HG03139 (cell line): ENCODE measurements at regions not wholly inside any gene's neighbourhood (a gene's known extent, or its start where the extent isn't known, plus 50 kb on each side); places are given as distances from the start of the nearest gene placed in this dataset.

Experiments
- ATAC-seq: cut with Tn5 transposase; IDR thresholded peaks from one replicate; pipeline ENCODE4 v1.9.1; 2021; ENCODE audit not compliant: unreplicated experiment

DNA sequence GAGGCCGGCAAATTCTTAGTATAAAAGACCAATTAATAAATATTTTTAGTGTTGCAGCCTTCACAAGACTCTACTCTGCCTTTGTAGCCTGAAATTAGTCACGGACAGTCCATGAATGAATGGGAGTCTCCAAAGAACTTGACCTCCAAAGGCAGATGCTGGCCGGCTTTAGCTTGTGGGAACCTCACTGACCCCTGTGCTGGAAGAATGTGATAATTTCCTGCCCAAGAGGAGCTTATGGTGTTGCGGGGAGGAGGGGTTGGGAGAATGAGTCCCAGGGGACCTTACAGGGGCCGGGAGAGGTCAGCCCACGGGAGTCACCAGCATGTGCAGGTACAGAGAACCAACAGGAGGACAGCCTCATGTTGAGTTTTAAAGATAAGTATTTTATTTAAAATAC lies 143.1 kb downstream of the IRX2 start:
- ATAC-seq = no peak

DNA sequence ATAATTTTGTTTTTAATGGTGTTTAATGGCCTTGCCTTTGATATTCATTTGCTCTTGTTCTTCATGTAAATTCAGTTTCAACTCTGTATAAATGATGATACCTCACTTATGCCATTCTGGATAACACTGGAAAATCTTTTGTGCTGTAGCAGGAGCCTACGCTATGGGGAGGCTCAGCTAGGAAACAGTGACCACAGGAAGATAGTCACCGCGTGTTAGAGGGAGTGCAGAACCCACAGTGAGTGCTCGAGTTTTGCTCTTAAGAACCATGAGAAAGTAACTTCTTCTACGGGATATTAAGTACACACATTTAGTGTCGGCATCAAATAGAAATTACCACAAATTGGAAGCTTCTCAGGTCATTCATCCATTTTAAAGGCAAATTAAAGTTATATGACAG lies 143.9 kb downstream of the IRX2 start:
- ATAC-seq = no peak

DNA sequence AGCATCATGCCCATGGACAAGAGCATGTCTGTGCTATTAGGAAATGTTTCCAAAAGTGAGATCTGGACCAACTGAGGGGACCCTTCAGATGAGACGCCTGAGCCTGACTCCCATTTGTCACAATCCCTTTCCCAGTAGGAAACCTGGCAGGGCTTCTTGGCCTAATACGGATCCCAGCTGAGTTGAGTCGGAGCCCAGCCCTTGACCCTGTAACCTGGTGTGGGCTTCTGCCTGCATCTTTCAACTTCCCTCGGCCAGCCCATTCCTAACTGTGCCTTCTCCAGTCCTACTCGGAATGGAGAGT lies 148.3 kb downstream of the IRX2 start:
- ATAC-seq = no peak

DNA sequence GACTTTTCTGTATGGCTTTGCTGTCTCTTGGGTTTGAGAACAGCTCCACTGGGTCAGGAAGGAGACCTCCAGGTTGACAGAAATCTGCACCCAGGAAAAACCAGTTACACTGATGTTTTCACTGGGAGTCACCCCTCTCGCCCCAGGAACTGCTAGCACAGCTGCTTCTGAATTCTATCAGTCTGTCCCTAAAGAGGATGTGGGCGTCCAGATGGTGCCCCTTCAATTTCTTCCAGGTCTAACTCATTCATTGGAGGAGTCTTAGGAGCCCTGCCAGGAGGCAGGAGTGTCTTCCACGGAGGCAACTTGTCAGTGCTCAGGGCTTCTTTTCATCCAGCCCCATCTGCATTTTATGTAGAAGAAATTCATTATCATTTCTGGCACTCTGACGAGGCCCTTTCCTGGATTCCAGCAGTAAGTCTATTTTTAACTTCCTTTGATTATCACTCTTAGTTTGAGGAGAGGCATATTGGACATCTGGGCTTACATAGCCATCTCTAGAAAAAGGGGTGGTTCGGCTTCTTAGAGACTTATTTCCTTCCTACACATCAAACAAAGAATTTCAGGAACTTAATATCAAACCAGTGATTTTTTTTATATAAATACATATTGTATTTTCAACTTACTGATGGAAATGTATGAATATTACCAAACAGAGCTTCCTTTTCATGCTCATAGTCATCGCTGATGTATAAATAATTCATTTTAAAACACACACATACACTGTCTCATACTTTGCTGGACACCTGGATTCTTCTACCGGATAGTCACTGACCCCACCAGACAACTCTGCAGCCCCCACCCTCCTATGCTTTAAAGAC lies 148.8 kb downstream of the IRX2 start:
- ATAC-seq = no peak

DNA sequence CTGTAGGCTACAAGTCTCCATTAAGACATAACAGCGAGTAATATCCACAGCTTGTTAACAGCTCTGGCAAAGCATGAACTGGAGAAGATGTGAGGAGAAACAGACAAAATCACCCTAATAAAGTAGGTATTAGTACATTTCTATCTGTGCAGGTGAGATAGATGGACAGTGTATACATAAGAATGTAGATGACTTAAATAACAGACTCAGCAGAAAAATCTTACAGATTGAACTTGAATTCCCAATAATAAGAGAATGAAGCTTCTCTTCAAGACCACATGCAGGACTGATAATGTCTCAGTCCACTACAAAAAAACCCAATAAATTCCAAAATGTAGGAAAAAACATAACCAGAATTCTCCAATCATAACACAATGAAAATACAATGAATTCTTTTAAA lies 153.0 kb downstream of the IRX2 start:
- no peak for ATAC-seq

DNA sequence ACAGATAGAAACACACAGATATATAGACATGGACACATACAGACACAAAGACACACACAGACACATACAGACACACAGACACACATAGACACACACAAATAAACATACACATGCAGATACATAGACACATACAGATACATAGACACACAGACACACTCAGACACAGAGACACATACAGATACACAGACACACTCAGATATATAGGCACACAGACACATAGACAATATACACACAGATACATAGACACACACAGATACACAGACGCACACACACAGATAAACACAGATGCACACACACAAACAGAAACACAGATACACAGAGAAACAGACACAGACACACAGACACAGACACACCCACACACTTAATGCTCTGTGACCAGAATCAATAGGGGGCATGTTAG lies 156.8 kb downstream of the IRX2 start:
- no peak for ATAC-seq

DNA sequence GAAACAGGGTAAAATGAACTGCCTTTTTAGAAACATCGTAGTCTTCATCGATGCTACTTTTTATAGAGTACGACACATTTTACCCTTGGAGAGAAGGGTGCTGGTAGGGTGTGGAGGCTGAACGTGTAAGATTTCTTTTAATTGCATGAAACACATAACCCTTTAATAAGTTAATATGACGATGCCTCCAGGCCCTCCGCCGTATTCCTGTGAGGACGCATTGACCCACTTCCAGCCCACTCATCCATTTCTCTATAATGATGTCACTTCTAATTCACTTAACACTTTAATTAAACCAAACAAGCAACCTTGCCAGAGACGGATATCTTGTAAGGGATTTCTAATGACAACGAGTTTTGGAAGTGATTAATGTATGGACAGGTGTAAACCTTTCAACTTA lies 158.7 kb downstream of the IRX2 start:
- ATAC-seq = no peak

DNA sequence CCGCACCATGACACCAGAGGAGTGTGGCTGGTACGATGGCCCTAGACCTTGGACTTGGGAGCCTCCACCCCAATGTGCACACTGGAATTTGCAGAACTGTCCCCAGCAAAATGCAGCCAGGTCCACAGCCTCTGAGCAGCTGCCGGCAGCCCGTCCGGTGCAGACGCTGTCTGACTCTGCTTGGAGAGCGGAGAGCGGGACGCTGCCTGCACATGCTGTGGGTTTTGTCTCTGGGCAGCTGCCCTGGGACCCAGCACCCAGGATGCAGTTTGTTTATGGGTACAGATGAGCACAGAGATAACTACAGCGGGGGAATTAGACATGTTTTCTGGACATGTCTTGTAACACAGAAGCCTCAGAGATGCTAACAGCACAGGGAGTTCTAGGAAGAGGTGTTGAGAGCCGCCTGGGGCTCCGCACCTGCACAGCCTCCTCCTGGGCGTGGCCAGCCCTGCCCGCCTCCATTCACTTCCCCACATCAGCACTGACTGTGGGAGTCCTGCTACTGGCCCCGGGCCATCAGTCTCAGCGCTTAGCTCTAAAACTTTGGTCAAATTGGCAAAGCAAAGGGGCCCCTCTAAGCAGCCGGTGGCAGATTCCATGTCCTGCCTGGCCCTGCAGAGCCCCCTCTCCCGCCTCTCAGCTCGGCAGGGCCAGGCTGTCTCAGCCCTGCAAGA lies 159.6 kb downstream of the IRX2 start:
- ATAC-seq = no peak

DNA sequence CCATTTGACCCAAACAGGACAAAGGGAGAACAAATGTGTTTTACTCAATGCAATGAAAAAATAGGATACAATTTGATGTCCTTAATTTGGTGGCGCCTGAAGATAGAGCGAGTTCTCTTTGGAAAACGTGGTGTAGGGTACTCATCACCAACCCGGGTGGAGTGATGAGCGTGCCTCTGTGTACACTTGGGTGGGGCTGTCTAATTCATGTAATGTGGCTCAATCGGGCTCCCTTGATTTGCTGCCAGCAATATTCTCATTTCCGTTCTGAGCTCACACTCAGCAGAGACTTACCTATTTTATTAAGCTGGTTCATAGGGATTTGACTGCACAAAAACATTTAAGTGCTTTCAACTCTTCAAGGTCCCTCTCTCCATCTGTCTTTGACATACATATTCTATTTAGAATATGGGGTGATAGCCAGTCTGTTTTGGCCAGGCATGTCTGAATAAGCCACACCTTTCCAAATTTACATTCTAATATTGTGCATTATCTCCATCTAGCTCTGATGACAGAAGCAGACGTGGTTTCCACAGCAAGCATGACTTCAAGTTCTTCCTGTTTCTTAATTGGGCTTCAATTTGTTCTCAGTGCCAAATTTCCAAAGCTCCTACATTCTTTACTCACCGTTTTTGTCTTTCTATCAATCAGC lies 162.5 kb downstream of the IRX2 start:
- ATAC-seq = no peak

DNA sequence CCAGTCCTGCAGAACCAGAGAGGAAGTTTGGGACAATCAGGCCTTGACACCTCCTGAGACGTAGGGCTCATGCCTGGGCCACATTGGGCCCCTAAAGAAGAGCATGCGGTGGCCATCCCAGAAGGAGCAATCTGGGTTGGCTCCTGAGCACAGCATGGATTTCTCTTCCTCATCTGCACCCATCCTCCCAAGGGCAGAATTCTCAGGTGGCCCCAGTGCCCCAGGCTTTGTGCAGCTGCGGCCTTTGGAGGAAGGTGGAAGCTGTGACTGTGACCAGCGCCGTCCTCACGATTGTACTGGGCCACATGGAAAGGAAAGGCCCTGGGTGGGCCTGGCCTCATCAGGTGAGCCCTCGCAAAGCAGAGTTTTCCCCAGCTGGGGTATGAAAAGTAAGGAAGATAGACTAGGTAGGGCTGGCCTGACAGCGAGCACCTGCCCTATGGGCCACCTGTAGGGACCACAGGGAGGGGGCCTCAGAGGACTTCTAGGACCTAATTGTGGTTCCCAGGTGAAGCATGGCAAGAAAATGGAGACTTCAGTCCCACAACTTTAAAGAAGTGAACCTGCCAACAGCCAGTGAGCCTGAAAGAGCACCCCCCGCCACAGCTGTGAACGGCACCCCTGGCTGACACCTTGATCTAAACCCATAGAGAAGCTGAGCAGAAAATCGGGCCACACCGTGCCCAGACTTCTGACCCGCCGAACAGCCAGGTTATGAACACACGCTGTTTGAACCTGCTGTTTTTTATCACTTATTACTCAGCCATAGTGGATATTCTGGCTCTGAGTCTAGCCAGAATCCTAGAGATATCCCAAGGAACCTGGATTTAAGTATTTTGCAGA lies 164.1 kb downstream of the IRX2 start:
- no peak for ATAC-seq

DNA sequence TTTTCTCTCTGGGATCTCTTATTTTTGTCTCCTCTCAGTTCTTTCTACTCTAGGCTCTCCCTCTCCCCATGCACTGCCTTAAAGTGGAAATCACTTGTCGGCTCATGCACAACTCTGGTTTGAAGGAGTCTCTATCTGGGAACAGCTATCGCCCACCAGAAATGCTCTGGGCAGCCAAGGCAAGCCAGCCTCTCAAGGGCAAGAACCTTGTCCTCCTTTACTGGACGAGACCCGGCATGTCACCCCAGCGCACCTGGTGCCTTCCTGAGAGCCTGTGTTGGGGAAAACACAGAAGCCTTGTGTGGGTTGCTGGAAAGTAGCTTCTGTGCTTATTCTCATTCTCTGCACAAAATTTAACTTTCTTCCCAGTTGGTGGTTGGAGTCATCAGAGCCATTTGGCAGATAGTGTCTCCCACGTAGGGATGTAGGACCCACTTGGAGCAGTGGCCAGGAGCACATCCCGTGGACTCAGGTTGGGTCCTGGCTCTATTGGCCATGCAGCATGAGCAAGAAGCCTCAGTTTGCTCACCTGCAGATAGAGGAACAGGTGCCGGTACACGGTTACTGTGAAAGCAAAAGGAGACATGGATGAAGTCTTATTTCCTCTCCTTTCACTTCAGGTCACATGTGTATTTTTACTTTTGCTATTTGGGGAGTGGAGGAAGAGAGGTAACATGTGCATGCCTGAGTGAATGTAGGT lies 165.3 kb downstream of the IRX2 start:
- no peak for ATAC-seq

DNA sequence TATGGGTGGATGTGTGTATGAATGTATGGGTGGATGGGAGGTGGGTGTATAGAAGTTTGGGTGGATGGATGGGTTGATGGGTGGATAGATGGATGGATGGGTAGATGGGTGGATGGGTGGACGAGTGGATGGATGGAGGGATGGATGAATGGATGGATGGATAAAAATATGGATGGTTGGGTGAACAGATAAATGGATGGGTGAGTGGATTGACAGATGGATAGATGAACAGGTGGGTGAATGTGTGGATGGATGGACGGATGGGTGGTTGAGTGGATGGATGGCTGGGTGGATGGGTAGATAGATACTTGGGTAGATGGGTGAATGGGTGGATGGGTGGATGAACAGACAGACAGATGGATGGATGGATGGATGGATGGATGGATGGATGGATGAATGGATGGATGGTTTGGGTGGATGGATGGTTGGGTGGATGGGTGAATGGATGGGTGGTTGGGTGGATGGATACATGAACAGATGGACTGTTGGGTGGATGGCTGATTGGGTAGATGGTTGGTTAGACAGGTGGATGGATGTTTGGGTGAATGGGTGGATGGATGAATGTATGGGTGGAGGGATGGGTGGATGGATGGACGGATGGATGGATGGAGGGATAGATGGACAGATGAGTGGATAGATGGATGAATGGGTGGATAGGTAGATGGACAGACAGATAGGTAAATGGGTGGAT lies 166.8 kb downstream of the IRX2 start:
- ATAC-seq = no peak

DNA sequence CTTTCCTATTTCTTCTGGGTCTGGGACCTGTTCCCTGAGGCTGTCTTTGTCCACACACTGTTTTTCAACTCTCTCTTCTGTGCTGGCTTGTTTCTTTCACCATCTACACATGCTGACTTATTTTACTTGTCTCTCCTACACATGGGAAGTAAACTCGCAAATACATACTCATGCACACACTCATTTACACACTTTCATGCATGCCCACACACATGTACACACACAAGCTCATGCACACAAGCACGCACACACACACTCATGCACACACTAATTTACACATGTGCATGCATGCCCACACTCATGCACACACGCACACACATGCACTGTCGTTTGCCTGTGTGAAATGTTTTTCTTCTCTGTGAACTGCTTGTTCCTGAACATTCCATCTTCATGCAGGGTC lies 169.0 kb downstream of the IRX2 start:
- ATAC-seq = no peak

DNA sequence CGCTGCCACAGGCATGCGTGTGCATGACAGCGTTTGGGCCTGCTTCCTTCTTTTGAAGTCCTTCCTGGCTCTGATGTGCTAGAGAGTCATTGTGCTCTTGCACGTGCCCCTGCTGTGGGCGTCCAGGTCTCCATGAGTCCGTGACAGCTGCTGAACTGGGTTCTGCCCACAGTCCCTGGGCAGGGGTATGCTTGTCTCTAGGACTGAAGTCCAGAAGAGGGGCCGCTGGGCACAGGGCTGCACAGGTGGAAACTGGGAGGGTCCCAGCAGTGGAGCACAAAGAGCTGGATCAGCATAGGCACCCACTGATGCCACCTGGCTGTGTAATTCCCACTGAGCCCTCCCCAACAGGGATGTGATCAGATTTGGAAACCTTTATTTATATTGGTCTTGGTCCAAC lies 169.4 kb downstream of the IRX2 start:
- ATAC-seq = no peak

DNA sequence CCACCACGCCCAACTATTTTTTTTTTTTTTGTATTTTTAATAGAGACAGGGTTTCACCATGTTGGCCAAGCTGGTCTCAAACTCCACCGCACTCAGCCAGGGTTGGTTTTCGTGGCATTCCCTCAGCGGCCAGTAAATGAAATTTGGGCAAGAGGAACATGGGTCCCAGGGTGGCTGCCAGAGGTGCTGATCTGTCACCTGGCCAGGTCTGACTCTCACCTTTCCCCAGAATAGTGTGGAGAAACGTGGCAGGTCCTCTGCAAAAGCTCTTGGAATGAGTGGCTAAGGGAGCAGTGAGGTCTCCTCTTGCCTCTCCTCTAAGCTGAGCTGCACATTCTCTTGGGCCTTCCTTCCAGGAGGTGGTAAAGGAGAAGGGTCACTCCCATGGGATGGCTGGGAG lies 170.1 kb downstream of the IRX2 start:
- ATAC-seq = no peak

DNA sequence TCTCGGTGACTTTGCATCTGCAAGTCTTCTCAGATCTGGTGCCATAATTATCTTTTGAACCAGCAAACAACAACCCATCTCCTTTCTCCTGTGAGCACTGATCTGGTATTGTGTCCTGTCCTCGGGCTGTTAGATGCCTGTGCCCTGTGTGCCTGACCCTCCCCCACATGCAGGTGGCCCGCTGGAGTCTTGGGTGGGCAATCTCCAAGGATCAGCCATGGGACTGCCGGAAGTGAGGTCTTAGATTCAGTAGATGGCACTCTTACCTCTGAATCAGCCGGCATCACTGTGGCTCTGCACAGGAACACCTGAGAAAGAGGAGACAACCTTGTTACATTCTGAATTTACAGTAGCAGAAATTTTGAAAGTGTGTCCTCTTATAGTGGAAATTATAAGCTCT lies 172.4 kb downstream of the IRX2 start:
- ATAC-seq = no peak

DNA sequence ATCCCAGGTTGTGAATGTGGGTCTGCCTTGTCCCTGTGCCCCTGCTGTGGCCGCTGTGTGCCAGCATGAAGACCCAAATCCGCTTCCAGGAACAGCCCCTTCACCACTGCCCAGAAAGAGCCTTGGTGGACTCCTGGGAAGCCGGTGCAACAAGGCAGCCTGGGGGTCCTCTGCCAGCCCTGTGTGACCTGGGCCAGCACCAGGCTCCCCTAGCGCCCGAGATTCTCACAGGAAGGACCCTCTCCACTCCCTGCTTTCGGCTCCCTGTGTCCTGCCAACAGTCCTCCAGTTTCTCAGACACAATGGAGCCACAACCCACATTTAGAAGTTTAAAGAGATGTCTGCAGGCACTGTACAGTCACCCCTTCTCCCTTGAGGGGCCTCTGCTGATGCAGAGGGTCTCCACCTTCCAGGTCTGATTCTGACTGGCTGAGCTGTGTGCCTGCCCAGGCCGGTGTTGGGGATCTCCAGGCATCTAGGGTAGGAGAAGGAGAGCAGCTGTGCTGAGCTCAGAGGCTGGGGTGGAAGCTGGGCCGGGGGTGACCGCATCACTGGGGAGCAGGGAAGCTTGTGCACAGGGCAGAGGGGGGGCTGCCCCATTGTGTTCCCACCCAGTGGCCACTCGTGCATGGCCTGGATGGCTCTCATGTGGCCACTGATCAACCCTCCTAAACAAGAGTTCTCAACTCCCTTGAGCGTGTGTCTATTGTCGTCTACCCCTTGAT lies 174.0 kb downstream of the IRX2 start:
- no peak for ATAC-seq

DNA sequence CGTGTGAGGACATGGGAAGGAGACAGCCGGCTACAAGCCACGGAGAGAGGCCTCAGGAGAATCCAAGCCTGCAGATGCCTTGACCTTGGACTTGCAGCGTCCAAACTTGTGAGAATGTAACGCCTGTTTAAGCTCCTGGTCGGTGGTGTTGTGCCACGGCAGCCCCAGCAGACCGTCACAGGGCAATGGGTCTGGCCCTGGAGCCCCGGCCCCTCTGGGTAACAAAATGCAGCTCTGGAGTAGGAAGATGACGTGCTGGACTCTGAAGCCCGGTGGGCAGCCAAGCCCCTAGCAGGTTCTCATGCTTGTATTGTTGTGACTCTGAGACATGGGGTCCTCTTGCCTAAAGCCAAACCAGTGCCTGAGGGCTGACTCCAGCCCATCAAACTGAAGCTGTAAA lies 174.7 kb downstream of the IRX2 start:
- ATAC-seq = no peak

DNA sequence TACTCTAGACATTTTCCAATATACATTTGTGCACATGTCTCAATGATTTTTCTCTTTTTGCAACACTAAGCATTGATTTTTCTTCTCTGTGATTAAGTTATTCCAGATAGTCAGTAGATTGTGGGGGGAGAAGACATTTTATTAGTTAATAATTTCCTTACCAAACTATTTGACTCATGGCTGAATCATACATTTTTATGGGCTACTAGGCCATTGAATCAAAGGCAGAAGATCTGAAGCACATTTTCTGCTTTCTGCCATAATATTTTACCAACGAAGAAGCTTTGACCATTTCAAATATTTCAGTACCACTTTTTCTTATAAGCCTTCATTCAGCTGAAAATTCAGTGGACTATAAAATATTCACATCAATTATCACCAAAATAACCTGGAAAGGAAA lies 175.6 kb downstream of the IRX2 start:
- ATAC-seq = no peak

DNA sequence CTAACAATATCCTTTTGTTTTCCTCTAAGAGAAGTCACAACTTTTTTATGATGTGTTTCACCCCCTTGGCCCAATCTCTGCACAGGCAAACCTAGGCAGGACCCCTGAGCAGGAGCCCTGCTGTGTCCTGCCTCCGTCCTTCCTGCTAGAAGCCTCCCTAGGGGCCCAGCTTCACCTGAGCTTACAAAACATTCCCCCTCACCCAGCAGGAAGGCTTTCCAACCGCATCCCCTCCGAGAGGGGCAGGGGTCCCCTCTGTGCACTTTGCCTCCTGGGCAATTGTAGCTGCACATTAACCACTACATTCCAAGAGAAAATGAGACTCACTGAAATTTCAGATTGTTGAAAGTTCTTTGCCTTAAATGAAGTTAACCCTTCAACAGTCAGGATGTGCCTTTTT lies 176.2 kb downstream of the IRX2 start:
- ATAC-seq = no peak
